SK-N-SH (cell line): ENCODE measurements at regions not wholly inside any gene's neighbourhood (a gene's known extent, or its start where the extent isn't known, plus 50 kb on each side); places are given as distances from the start of the nearest gene placed in this dataset.
A peak's percentile ranks its signal among the peaks of the same experiment; 100 is the strongest.

Source experiments
- CTCF ChIA-PET: fragments of 300-600, 350-600 bp; formaldehyde crosslinking; extraction: SDS; loops from one replicate; lab custom pipeline; 2021; lab: Yijun Ruan, JAX
- POLR2A ChIA-PET: fragments of 350-600 bp; sonication (Branson Sonifier 250); formaldehyde crosslinking; extraction: SDS; loops from one replicate; lab custom pipeline; 2020; ENCODE audit warnings: antibody characterized with exemption, inconsistent platforms; lab: Yijun Ruan, JAX
- DNase-seq: peaks from one replicate; pipeline ENCODE4 v3.0.0; 2012
- H2AFZ ChIP-seq: fragments of 200-600 bp; sonication (generic); 2 replicates; pipeline ENCODE4 v1.8.1; 2016; ENCODE audit warnings: antibody characterized with exemption, mild to moderate bottlenecking, low read depth
- H3F3A ChIP-seq: fragments of 200-600 bp; sonication (generic); replicated peaks from 2 replicates; pipeline ENCODE3; 2016; ENCODE audit warnings: antibody characterized with exemption, mild to moderate bottlenecking; ENCODE audit not compliant: insufficient read depth
- H3K27ac ChIP-seq, 2 experiments: fragments of 200-500 bp in 1 of 2; fragments of 200-600 bp in 1 of 2; sonication (Bioruptor generic) in 1 of 2; sonication (generic), shearing (Covaris generic) in 1 of 2; 2 replicates each; pipeline versions ENCODE4 v1.5.1 to v1.6.1; 2014 to 2016; ENCODE audit warnings: low read depth in 2 of 2, inconsistent platforms in 1 of 2, low read length in 1 of 2, mild to moderate bottlenecking in 1 of 2, mixed read lengths in 1 of 2
- H3K27me3 ChIP-seq: fragments of 200-600 bp; sonication (generic), shearing (Covaris generic); 2 replicates; pipeline ENCODE4 v1.6.1; 2016; ENCODE audit warnings: mixed run types; ENCODE audit not compliant: insufficient read depth
- H3K36me3 ChIP-seq, 2 experiments: fragments of 200-500 bp in 1 of 2; fragments of 200-600 bp in 1 of 2; sonication (Bioruptor generic) in 1 of 2; sonication (generic) in 1 of 2; replicated peaks in 1 of 2; 2 replicates each; pipeline versions ENCODE3 to v1.5.1; 2014 to 2016; ENCODE audit warnings: low read length in 1 of 2, mild to moderate bottlenecking in 1 of 2; ENCODE audit not compliant: insufficient read depth in 2 of 2, control insufficient read depth in 1 of 2
- H3K4me1 ChIP-seq, 2 experiments: fragments of 200-500 bp in 1 of 2; fragments of 200-600 bp in 1 of 2; sonication (Bioruptor generic) in 1 of 2; sonication (generic), shearing (Covaris generic) in 1 of 2; 2 replicates each; pipeline versions ENCODE4 v1.5.1 to v1.6.1; 2014 to 2016; ENCODE audit warnings: low read depth in 1 of 2, low read length in 1 of 2, mixed run types in 1 of 2; ENCODE audit not compliant: insufficient read depth in 2 of 2, control insufficient read depth in 1 of 2
- H3K4me2 ChIP-seq: fragments of 200-600 bp; sonication (generic), shearing (Covaris generic); 2 replicates; pipeline ENCODE4 v1.6.1; 2017; ENCODE audit warnings: mixed run types
- H3K4me3 ChIP-seq, 2 experiments: fragments of 200-500 bp in 1 of 2; fragments of 200-600 bp in 1 of 2; sonication (Bioruptor generic) in 1 of 2; sonication (generic), shearing (Covaris generic) in 1 of 2; 2 replicates each; pipeline versions ENCODE4 v1.5.1 to v1.8.1; 2014 to 2016; ENCODE audit warnings: low read depth in 2 of 2, inconsistent platforms in 1 of 2, low read length in 1 of 2, mild to moderate bottlenecking in 1 of 2, mixed read lengths in 1 of 2, moderate library complexity in 1 of 2
- H3K79me2 ChIP-seq: fragments of 200-600 bp; sonication (generic); 2 replicates; pipeline ENCODE4 v1.8.1; 2017; ENCODE audit warnings: mild to moderate bottlenecking; ENCODE audit not compliant: insufficient read depth
- H3K9ac ChIP-seq: fragments of 200-600 bp; sonication (generic); 2 replicates; pipeline ENCODE4 v1.6.1; 2017; ENCODE audit warnings: mixed run types
- H3K9me2 ChIP-seq: fragments of 200-600 bp; sonication (generic); 2 replicates; pipeline ENCODE4 v1.6.1; 2017; ENCODE audit warnings: mixed run types
- H3K9me3 ChIP-seq: fragments of 200-600 bp; sonication (generic); 2 replicates; pipeline ENCODE4 v1.6.1; 2017; ENCODE audit warnings: mixed run types, mild to moderate bottlenecking, moderate library complexity
- H4K20me1 ChIP-seq: fragments of 200-600 bp; sonication (generic); 2 replicates; pipeline ENCODE4 v1.6.1; 2017; ENCODE audit warnings: mild to moderate bottlenecking, mixed run types; ENCODE audit not compliant: insufficient read depth
- ELF1 ChIP-seq: IDR thresholded peaks from 2 replicates; pipeline ENCODE4 v1.4.0; 2012
- EP300 ChIP-seq, 2 experiments: IDR thresholded peaks; 2 replicates each; pipeline versions ENCODE4 v1.4.0 to v1.6.1; 2012; ENCODE audit warnings: borderline replicate concordance in 1 of 2, low read depth in 1 of 2, low read length in 1 of 2
- FOSL2 ChIP-seq: IDR thresholded peaks from 2 replicates; pipeline ENCODE4 v1.4.0; 2012; ENCODE audit warnings: low read depth, mild to moderate bottlenecking, moderate library complexity, borderline replicate concordance
- FOXM1 ChIP-seq: IDR thresholded peaks from 2 replicates; pipeline ENCODE4 v1.4.0; 2012; ENCODE audit warnings: low read depth, mild to moderate bottlenecking
- GABPA ChIP-seq: IDR thresholded peaks from 2 replicates; pipeline ENCODE4 v1.4.0; 2012; ENCODE audit warnings: low read depth, mild to moderate bottlenecking
- GATA2 ChIP-seq: sonication (generic); formaldehyde crosslinking; IDR thresholded peaks from 2 replicates; pipeline ENCODE4 v1.5.0; 2020; ENCODE audit warnings: mild to moderate bottlenecking, missing genetic modification reagents
- IRF3 ChIP-seq: fragments of 150-350 bp; IDR thresholded peaks from 2 replicates; pipeline ENCODE4 v1.6.1; 2016; ENCODE audit warnings: mild to moderate bottlenecking, low read depth, low read length
- NFIC ChIP-seq: IDR thresholded peaks from 2 replicates; pipeline ENCODE4 v1.4.0; 2012; ENCODE audit warnings: borderline replicate concordance
- POLR2AphosphoS5 ChIP-seq: IDR thresholded peaks from 2 replicates; pipeline ENCODE4 v1.6.1; 2012; ENCODE audit warnings: low read depth, low read length
- RAD21 ChIP-seq: IDR thresholded peaks from 2 replicates; pipeline ENCODE4 v1.6.1; 2012; ENCODE audit warnings: mild to moderate bottlenecking, low read length
- RCOR1 ChIP-seq: fragments of 150-350 bp; IDR thresholded peaks from 2 replicates; pipeline ENCODE4 v1.6.1; 2017; ENCODE audit warnings: antibody characterized with exemption, low read length
- RFX5 ChIP-seq: IDR thresholded peaks from 2 replicates; pipeline ENCODE4 v1.6.1; 2012; ENCODE audit warnings: mild to moderate bottlenecking, improper control_type of control experiment, low read length
- SIN3A ChIP-seq: IDR thresholded peaks from 2 replicates; pipeline ENCODE4 v1.6.1; 2012; ENCODE audit warnings: low read depth, mild to moderate bottlenecking, low read length, moderate library complexity, borderline replicate concordance
- SMC3 ChIP-seq: IDR thresholded peaks from 2 replicates; pipeline ENCODE4 v1.6.1; 2012; ENCODE audit warnings: low read depth, low read length, improper control_type of control experiment
- TCF12 ChIP-seq: IDR thresholded peaks from 2 replicates; pipeline ENCODE4 v1.4.0; 2012
- TEAD4 ChIP-seq: IDR thresholded peaks from 2 replicates; pipeline ENCODE4 v1.4.0; 2012; ENCODE audit warnings: mild to moderate bottlenecking, borderline replicate concordance; ENCODE audit not compliant: insufficient read depth
- USF1 ChIP-seq: IDR thresholded peaks from 2 replicates; pipeline ENCODE4 v1.4.0; 2012; ENCODE audit warnings: low read depth, borderline replicate concordance
- WGBS: methylation state at CpG from one replicate; pipeline ENCODE4 v1.1.6; 2017; ENCODE audit warnings: low lambda C conversion rate; 5-methylcytosine and 5-hydroxymethylcytosine counted together
- TF ChIP-seq, protein P1 (sequence below): fragments of 200-600 bp; sonication (generic); IDR thresholded peaks from 2 replicates; pipeline ENCODE4 v1.6.1; 2017; ENCODE audit warnings: antibody characterized with exemption, mild to moderate bottlenecking, moderate library complexity
- TF ChIP-seq, protein P2 (sequence below): IDR thresholded peaks from 2 replicates; pipeline ENCODE4 v1.6.1; 2012; ENCODE audit warnings: mild to moderate bottlenecking, low read depth, low read length, moderate library complexity

GRCh38 chr1:75053207-75053606, 81.0 kb upstream of the LHX8 start:
- WGBS, result 50% methylated on average over 2 of the region's 2 CpGs
- Histone ChIP-seq H3K4me3 (no peak overlapping the region), H3K79me2 (no peaks in the 10 kb centered on the region), H2AFZ (no peak overlapping the region), H3K4me1 (no peaks in the 10 kb centered on the region), H3K9me3 (peaks cover 3% of the 10 kb centered on the region; the same call in 1 of the 2 replicates), H3K27me3 (no peaks in the 10 kb centered on the region), H3K36me3 (no peaks in the 10 kb centered on the region), H4K20me1 (no peaks in the 10 kb centered on the region), H3K9me2 (no peaks in the 10 kb centered on the region), H3K4me2 (no peak overlapping the region), H3K27ac (no peak overlapping the region), H3K9ac (no peak overlapping the region), H3F3A (no peaks in the 10 kb centered on the region)
- ChIA-PET CTCF (interaction anchor here (0.9 to 2.9 kb wide), 6 partner anchors 77 to 282 kb away, joined by 3 to 23 read pairs (median 4); no protein-coding TSS in a partner anchor), POLR2A (no interaction called here)
- TF ChIP-seq, protein P1, sequence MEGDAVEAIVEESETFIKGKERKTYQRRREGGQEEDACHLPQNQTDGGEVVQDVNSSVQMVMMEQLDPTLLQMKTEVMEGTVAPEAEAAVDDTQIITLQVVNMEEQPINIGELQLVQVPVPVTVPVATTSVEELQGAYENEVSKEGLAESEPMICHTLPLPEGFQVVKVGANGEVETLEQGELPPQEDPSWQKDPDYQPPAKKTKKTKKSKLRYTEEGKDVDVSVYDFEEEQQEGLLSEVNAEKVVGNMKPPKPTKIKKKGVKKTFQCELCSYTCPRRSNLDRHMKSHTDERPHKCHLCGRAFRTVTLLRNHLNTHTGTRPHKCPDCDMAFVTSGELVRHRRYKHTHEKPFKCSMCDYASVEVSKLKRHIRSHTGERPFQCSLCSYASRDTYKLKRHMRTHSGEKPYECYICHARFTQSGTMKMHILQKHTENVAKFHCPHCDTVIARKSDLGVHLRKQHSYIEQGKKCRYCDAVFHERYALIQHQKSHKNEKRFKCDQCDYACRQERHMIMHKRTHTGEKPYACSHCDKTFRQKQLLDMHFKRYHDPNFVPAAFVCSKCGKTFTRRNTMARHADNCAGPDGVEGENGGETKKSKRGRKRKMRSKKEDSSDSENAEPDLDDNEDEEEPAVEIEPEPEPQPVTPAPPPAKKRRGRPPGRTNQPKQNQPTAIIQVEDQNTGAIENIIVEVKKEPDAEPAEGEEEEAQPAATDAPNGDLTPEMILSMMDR, result peak; percentile 59
- TF ChIP-seq, protein P2, sequence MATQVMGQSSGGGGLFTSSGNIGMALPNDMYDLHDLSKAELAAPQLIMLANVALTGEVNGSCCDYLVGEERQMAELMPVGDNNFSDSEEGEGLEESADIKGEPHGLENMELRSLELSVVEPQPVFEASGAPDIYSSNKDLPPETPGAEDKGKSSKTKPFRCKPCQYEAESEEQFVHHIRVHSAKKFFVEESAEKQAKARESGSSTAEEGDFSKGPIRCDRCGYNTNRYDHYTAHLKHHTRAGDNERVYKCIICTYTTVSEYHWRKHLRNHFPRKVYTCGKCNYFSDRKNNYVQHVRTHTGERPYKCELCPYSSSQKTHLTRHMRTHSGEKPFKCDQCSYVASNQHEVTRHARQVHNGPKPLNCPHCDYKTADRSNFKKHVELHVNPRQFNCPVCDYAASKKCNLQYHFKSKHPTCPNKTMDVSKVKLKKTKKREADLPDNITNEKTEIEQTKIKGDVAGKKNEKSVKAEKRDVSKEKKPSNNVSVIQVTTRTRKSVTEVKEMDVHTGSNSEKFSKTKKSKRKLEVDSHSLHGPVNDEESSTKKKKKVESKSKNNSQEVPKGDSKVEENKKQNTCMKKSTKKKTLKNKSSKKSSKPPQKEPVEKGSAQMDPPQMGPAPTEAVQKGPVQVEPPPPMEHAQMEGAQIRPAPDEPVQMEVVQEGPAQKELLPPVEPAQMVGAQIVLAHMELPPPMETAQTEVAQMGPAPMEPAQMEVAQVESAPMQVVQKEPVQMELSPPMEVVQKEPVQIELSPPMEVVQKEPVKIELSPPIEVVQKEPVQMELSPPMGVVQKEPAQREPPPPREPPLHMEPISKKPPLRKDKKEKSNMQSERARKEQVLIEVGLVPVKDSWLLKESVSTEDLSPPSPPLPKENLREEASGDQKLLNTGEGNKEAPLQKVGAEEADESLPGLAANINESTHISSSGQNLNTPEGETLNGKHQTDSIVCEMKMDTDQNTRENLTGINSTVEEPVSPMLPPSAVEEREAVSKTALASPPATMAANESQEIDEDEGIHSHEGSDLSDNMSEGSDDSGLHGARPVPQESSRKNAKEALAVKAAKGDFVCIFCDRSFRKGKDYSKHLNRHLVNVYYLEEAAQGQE, result no peak
- TF ChIP-seq SMC3 (peak; percentile 42), NFIC (no peak), RAD21 (peak; percentile 64)
- DNase-seq, result no peak

DNA sequence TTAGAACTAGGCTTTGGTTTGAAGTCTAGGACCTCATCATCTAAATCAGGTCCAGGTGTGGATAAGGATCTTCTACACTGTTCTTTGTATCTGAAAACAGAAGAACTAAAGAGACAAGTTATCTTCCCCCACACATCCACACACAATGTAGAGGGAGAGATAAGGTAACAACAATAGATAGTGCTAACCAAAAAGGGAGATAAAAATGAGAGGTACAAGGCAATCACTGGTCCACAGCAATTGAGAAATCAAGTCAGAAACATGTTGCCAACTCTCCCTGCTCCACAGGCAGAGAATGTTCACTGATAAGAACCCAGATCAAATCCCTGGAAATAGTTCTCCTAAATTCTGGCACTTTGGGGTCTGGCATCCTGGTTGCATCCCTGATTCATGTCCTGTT, 75.8 kb upstream of the LHX8 start:
- Histone ChIP-seq H3K4me3 (no peak overlapping the region), H3K27me3 (no peaks in the 10 kb centered on the region; the same call in 1 of the 2 replicates), H4K20me1 (no peaks in the 10 kb centered on the region), H3K9me2 (no peaks in the 10 kb centered on the region), H3K79me2 (no peaks in the 10 kb centered on the region), H3K27ac (no peak overlapping the region), H3K9me3 (peaks cover 3% of the 10 kb centered on the region; the same call in 1 of the 2 replicates), H2AFZ (no peak overlapping the region), H3K4me2 (no peak overlapping the region), H3K4me1 (no peaks in the 10 kb centered on the region), H3K9ac (no peak overlapping the region), H3K36me3 (no peaks in the 10 kb centered on the region), H3F3A (no peaks in the 10 kb centered on the region)
- TF ChIP-seq SIN3A (no peak), GATA2 (CRISPR knock-in tag) (peak; percentile 87), USF1 (no peak), TEAD4 (no peak), RCOR1 (peak; percentile 52; the same call in 1 of the 2 replicates), RFX5 (no peak), TCF12 (peak; percentile 24; the same call in 1 of the 2 replicates), EP300 (IDR thresholded peaks at IDR 0.05; ENCODE audit: borderline replicate concordance in 1 of 2, low read depth in 1 of 2, low read length in 1 of 2) (peak in 1 of 2 experiments; percentile 58; a peak in 1 of 4 replicates), POLR2AphosphoS5 (no peak), RAD21 (no peak), GABPA (no peak), IRF3 (no peak), ELF1 (no peak), NFIC (no peak), FOSL2 (no peak), FOXM1 (no peak)
- TF ChIP-seq, protein P1, result no peak
- ChIA-PET POLR2A (no interaction called here), CTCF (no interaction called here)
- DNase-seq, result no peak
